SJCRH30 (cell line): ENCODE measurements at regions not wholly inside any gene's neighbourhood (a gene's known extent, or its start where the extent isn't known, plus 50 kb on each side); places are given as distances from the start of the nearest gene placed in this dataset.

Source experiments
- DNase-seq, 2 experiments: peaks; one replicate each; pipeline ENCODE4 v3.0.0-alpha.2; 2015 to 2020
- H3K27ac ChIP-seq: fragments of 250-450 bp; sonication (Bioruptor Pico); 2 replicates; pipeline ENCODE4 v1.5.1; 2020; ENCODE audit warnings: mild to moderate bottlenecking, moderate library complexity
- H3K27me3 ChIP-seq: fragments of 250-450 bp; sonication (Bioruptor Pico); 2 replicates; pipeline ENCODE4 v1.5.1; 2020; ENCODE audit warnings: mild to moderate bottlenecking, moderate library complexity
- H3K36me3 ChIP-seq: fragments of 250-450 bp; sonication (Bioruptor Pico); 2 replicates; pipeline ENCODE4 v1.5.1; 2020; ENCODE audit warnings: mild to moderate bottlenecking, moderate library complexity
- H3K4me1 ChIP-seq: fragments of 250-450 bp; sonication (Bioruptor Pico); 2 replicates; pipeline ENCODE4 v1.5.1; 2020; ENCODE audit warnings: mild to moderate bottlenecking, moderate library complexity
- H3K4me3 ChIP-seq: fragments of 250-450 bp; sonication (Bioruptor Pico); 2 replicates; pipeline ENCODE4 v1.5.1; 2020; ENCODE audit warnings: mild to moderate bottlenecking, moderate library complexity
- H3K9me3 ChIP-seq: fragments of 250-450 bp; sonication (Bioruptor Pico); replicated peaks from 2 replicates; pipeline ENCODE4 v1.5.1; 2020; ENCODE audit warnings: mild to moderate bottlenecking, moderate library complexity

GRCh38 chr1:195150768-195151167 lies 1457.5 kb downstream of the KCNT2 start:
- no peaks in the 10 kb centered on the region for H3K36me3 ChIP-seq
- no peaks in the 10 kb centered on the region for H3K4me1 ChIP-seq
- H3K9me3 ChIP-seq: no peaks in the 10 kb centered on the region
- no peak overlapping the region for H3K27ac ChIP-seq
- H3K4me3 ChIP-seq: no peak overlapping the region
- DNase-seq: no peak
- H3K27me3 ChIP-seq: no peaks in the 10 kb centered on the region

- no peaks in the 10 kb centered on the region for H3K27me3 ChIP-seq
- H3K9me3 ChIP-seq: no peaks in the 10 kb centered on the region
- H3K4me3 ChIP-seq: no peak overlapping the region
- no peak overlapping the region for H3K27ac ChIP-seq
- H3K36me3 ChIP-seq: no peaks in the 10 kb centered on the region
- no peaks in the 10 kb centered on the region for H3K4me1 ChIP-seq
- no peak for DNase-seq
Observed at GRCh38 chr1:195141294-195141693, 1466.9 kb downstream of the KCNT2 start.

- H3K9me3 ChIP-seq: no peaks in the 10 kb centered on the region
Observed at GRCh38 chr1:195130598-195130997, 1477.6 kb downstream of the KCNT2 start.

GRCh38 chr1:195122497-195122896 lies 1485.7 kb downstream of the KCNT2 start:
- Histone ChIP-seq H3K27me3 (no peaks in the 10 kb centered on the region), H3K4me1 (no peaks in the 10 kb centered on the region)
- DNase-seq: no peak

More at GRCh38 chr1:195130598-195130997, 1477.6 kb downstream of the KCNT2 start:
- no peaks in the 10 kb centered on the region for H3K27me3 ChIP-seq
- DNase-seq: no peak
- no peaks in the 10 kb centered on the region for H3K4me1 ChIP-seq
- H3K27ac ChIP-seq: no peak overlapping the region
- H3K36me3 ChIP-seq: no peaks in the 10 kb centered on the region
- H3K4me3 ChIP-seq: no peak overlapping the region

GRCh38 chr1:195113471-195113870 lies 1494.8 kb downstream of the KCNT2 start:
- Histone ChIP-seq H3K36me3 (no peaks in the 10 kb centered on the region), H3K27me3 (no peaks in the 10 kb centered on the region), H3K9me3 (no peaks in the 10 kb centered on the region), H3K4me3 (no peak overlapping the region), H3K4me1 (no peaks in the 10 kb centered on the region), H3K27ac (no peak overlapping the region)
- peak in 1 of 2 experiments; percentile 9 for DNase-seq

More at GRCh38 chr1:195122497-195122896, 1485.7 kb downstream of the KCNT2 start:
- Histone ChIP-seq H3K36me3 (no peaks in the 10 kb centered on the region), H3K27ac (no peak overlapping the region), H3K4me3 (no peak overlapping the region), H3K9me3 (no peaks in the 10 kb centered on the region)

- DNase-seq: no peak
- Histone ChIP-seq H3K27ac (no peak overlapping the region), H3K36me3 (no peaks in the 10 kb centered on the region), H3K27me3 (no peaks in the 10 kb centered on the region), H3K4me1 (no peaks in the 10 kb centered on the region), H3K9me3 (no peaks in the 10 kb centered on the region), H3K4me3 (no peak overlapping the region)
Observed at GRCh38 chr1:195105773-195106172, 1502.5 kb downstream of the KCNT2 start.

GRCh38 chr1:195105281-195105680 lies 1503.0 kb downstream of the KCNT2 start:
- no peaks in the 10 kb centered on the region for H3K9me3 ChIP-seq
- no peaks in the 10 kb centered on the region for H3K27me3 ChIP-seq
- no peaks in the 10 kb centered on the region for H3K36me3 ChIP-seq
- H3K27ac ChIP-seq: no peak overlapping the region
- no peaks in the 10 kb centered on the region for H3K4me1 ChIP-seq
- no peak overlapping the region for H3K4me3 ChIP-seq
- DNase-seq: peak in 1 of 2 experiments; percentile 2

- no peak overlapping the region for H3K27ac ChIP-seq
- no peaks in the 10 kb centered on the region for H3K27me3 ChIP-seq
- no peak overlapping the region for H3K4me3 ChIP-seq
- peak in 1 of 2 experiments; percentile 11 for DNase-seq
- no peaks in the 10 kb centered on the region for H3K4me1 ChIP-seq
- H3K36me3 ChIP-seq: no peaks in the 10 kb centered on the region
- no peaks in the 10 kb centered on the region for H3K9me3 ChIP-seq
Observed at GRCh38 chr1:195097316-195097715, 1510.9 kb downstream of the KCNT2 start.

- H3K36me3 ChIP-seq: no peaks in the 10 kb centered on the region
- H3K4me3 ChIP-seq: no peak overlapping the region
- no peaks in the 10 kb centered on the region for H3K27me3 ChIP-seq
- H3K9me3 ChIP-seq: no peaks in the 10 kb centered on the region
- DNase-seq: no peak
- no peak overlapping the region for H3K27ac ChIP-seq
- no peaks in the 10 kb centered on the region for H3K4me1 ChIP-seq
Observed at GRCh38 chr1:195096051-195096521, 1512.2 kb downstream of the KCNT2 start.

GRCh38 chr1:195085196-195085595 lies 1523.0 kb downstream of the KCNT2 start:
- Histone ChIP-seq H3K4me1 (no peaks in the 10 kb centered on the region), H3K4me3 (no peak overlapping the region), H3K36me3 (no peaks in the 10 kb centered on the region), H3K27ac (no peak overlapping the region), H3K27me3 (no peaks in the 10 kb centered on the region), H3K9me3 (no peaks in the 10 kb centered on the region)
- no peak for DNase-seq

GRCh38 chr1:195082183-195082582 lies 1526.1 kb downstream of the KCNT2 start:
- Histone ChIP-seq H3K4me1 (no peaks in the 10 kb centered on the region), H3K36me3 (no peaks in the 10 kb centered on the region), H3K27me3 (no peaks in the 10 kb centered on the region), H3K9me3 (no peaks in the 10 kb centered on the region), H3K4me3 (no peak overlapping the region), H3K27ac (no peak overlapping the region)
- DNase-seq: no peak

- Histone ChIP-seq H3K4me1 (no peaks in the 10 kb centered on the region), H3K27ac (no peak overlapping the region)
- DNase-seq: no peak
Observed at GRCh38 chr1:195076682-195077081, 1531.6 kb downstream of the KCNT2 start.

GRCh38 chr1:195075973-195076372 lies 1532.3 kb downstream of the KCNT2 start:
- H3K4me3 ChIP-seq: no peak overlapping the region
- H3K9me3 ChIP-seq: no peaks in the 10 kb centered on the region
- no peaks in the 10 kb centered on the region for H3K36me3 ChIP-seq
- H3K27me3 ChIP-seq: no peaks in the 10 kb centered on the region
- no peaks in the 10 kb centered on the region for H3K4me1 ChIP-seq
- H3K27ac ChIP-seq: no peak overlapping the region
- no peak for DNase-seq

More at GRCh38 chr1:195076682-195077081, 1531.6 kb downstream of the KCNT2 start:
- no peaks in the 10 kb centered on the region for H3K36me3 ChIP-seq
- no peaks in the 10 kb centered on the region for H3K27me3 ChIP-seq
- no peaks in the 10 kb centered on the region for H3K9me3 ChIP-seq
- H3K4me3 ChIP-seq: no peak overlapping the region

GRCh38 chr1:195071461-195071860 lies 1536.8 kb downstream of the KCNT2 start:
- H3K36me3 ChIP-seq: no peaks in the 10 kb centered on the region
- H3K4me3 ChIP-seq: no peak overlapping the region
- DNase-seq: no peak
- no peaks in the 10 kb centered on the region for H3K9me3 ChIP-seq
- no peaks in the 10 kb centered on the region for H3K27me3 ChIP-seq
- no peak overlapping the region for H3K27ac ChIP-seq
- H3K4me1 ChIP-seq: no peaks in the 10 kb centered on the region

- Histone ChIP-seq H3K27ac (no peak overlapping the region), H3K4me3 (no peak overlapping the region), H3K4me1 (no peaks in the 10 kb centered on the region), H3K27me3 (no peaks in the 10 kb centered on the region), H3K36me3 (no peaks in the 10 kb centered on the region), H3K9me3 (no peaks in the 10 kb centered on the region)
- no peak for DNase-seq
Observed at GRCh38 chr1:195065437-195065836, 1542.8 kb downstream of the KCNT2 start.

- Histone ChIP-seq H3K9me3 (no peaks in the 10 kb centered on the region), H3K27me3 (no peaks in the 10 kb centered on the region), H3K27ac (no peak overlapping the region), H3K4me1 (no peaks in the 10 kb centered on the region), H3K4me3 (no peak overlapping the region), H3K36me3 (no peaks in the 10 kb centered on the region)
- DNase-seq: no peak
Observed at GRCh38 chr1:195064358-195064757, 1543.9 kb downstream of the KCNT2 start.
